Small intestine (tissue), 7 donors: ENCODE measurements at regions not wholly inside any gene's neighbourhood (a gene's known extent, or its start where the extent isn't known, plus 50 kb on each side); places are given as distances from the start of the nearest gene placed in this dataset.

Experiments
- DNase-seq, 2 donors: peaks; one replicate each; pipeline versions ENCODE4 v3.0.0 to v3.0.0-alpha.2; 2013
- FAIRE-seq: peaks from 2 replicates; lab custom pipeline; 2012; peaks lifted over from hg19 to GRCh38; lab: Jason Lieb, UNC
- H3K27ac ChIP-seq, 3 donors: one replicate each; pipeline ENCODE4 v1.5.1; 2013; ENCODE audit warnings: low read length in 2 of 3, mild to moderate bottlenecking in 2 of 3, control low read depth in 1 of 3, inconsistent platforms in 1 of 3, low read depth in 1 of 3, moderate library complexity in 1 of 3
- H3K27me3 ChIP-seq, 3 donors: one replicate each; pipeline ENCODE4 v1.6.1; 2013; ENCODE audit warnings: low read length in 3 of 3, inconsistent platforms in 1 of 3; ENCODE audit not compliant: control insufficient read depth in 3 of 3, insufficient read depth in 3 of 3
- H3K36me3 ChIP-seq, 3 donors: one replicate each; pipeline ENCODE4 v1.6.1; 2013; ENCODE audit warnings: low read length in 3 of 3, inconsistent platforms in 1 of 3, low read depth in 1 of 3, mild to moderate bottlenecking in 1 of 3, moderate library complexity in 1 of 3; ENCODE audit not compliant: control insufficient read depth in 3 of 3, insufficient read depth in 2 of 3
- H3K4me1 ChIP-seq, 3 donors: one replicate each; pipeline ENCODE4 v1.6.1; 2013; ENCODE audit warnings: low read length in 2 of 3, inconsistent platforms in 1 of 3, low read depth in 1 of 3, mild to moderate bottlenecking in 1 of 3, moderate library complexity in 1 of 3; ENCODE audit not compliant: control insufficient read depth in 3 of 3, insufficient read depth in 2 of 3
- H3K4me3 ChIP-seq, 3 donors: one replicate each; pipeline ENCODE4 v1.5.1; 2013; ENCODE audit warnings: low read length in 3 of 3, control low read depth in 1 of 3, inconsistent platforms in 1 of 3, low read depth in 1 of 3, mild to moderate bottlenecking in 1 of 3, moderate library complexity in 1 of 3
- H3K9me3 ChIP-seq, 2 donors: one replicate each; pipeline ENCODE4 v1.6.1; 2013; ENCODE audit warnings: low read depth in 1 of 2, low read length in 1 of 2; ENCODE audit not compliant: control insufficient read depth in 2 of 2, insufficient read depth in 1 of 2
- WGBS, 3 donors: extraction: QIAGEN DNeasy Blood & Tissue Kit; methylation state at CpG; one replicate each; pipeline ENCODE4 v1.1.7; 2013; 5-methylcytosine and 5-hydroxymethylcytosine counted together
- donor health status: healthy with polysubstance abuse.
- donor health status: control.
- donor health status: control.
- donor health status: Bipolar disorder and iron deficiency.
- donor health status: healthy.

DNA sequence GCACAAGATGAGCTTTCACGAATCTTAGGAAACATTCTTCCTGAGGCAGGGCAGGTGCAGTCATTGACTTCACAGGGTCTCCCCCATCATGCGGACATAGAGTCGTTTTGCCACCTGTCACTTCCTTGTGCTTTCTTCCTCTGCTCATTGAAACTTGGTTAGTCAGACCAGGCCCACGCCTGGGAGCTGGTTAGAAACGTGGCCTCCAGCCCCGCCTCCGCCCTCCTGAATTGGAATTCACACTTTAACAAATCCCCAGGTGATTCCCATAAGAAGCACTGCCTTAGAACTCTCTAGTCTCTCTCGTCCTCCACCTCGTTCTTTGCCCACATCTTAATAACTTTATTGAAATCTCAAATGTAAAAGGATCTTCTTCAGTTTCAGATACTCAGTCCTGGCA, 265.5 kb upstream of the FZD8 start:
- DNase-seq (no peak), FAIRE-seq (no peak)
- H3K27ac ChIP-seq: no peak overlapping the region
- H3K27me3 ChIP-seq: no peaks in the 10 kb centered on the region
- H3K9me3 ChIP-seq: no peaks in the 10 kb centered on the region
- no peaks in the 10 kb centered on the region for H3K36me3 ChIP-seq
- 61 to 70% (median 65%) methylated on average over 9 of the region's 9 CpGs for WGBS, 3 donors
- no peak overlapping the region for H3K4me3 ChIP-seq
- H3K4me1 ChIP-seq: no peaks in the 10 kb centered on the region

- 72 to 83% (median 82%) methylated on average over 3 of the region's 3 CpGs for WGBS, 3 donors
- no peak overlapping the region for H3K4me3 ChIP-seq
- H3K36me3 ChIP-seq: no peaks in the 10 kb centered on the region
- no peaks in the 10 kb centered on the region for H3K9me3 ChIP-seq
- H3K27me3 ChIP-seq: no peaks in the 10 kb centered on the region
- no peak for FAIRE-seq
- DNase-seq: no peak
- H3K4me1 ChIP-seq: no peaks in the 10 kb centered on the region
- no peak overlapping the region for H3K27ac ChIP-seq
Measured at GRCh38 chr10:35906155-35906554, 264.1 kb upstream of the FZD8 start.

DNA sequence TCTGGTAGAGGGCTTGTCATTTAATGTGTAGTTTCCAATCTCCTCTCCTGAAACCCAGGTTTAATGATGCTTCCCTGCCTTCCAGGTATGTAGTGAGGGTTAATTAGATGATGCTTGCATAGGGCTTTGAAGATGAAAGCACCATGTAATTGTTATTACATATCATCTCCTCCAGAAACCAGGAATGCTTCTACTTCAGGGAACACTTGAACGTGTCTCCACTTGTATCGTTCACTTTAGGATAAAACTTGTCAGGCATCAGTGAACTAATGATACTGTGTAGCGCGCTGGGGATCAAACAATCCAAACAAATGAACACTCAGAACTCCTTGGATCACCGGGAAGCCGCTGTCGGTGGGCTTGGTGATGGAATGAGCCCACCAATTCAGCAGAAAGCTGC, 260.9 kb upstream of the FZD8 start:
- H3K27ac ChIP-seq: no peak overlapping the region
- WGBS, 3 donors: 87 to 91% (median 89%) methylated on average over 7 of the region's 7 CpGs
- DNase-seq: no peak

GRCh38 chr10:35898716-35899440, 256.8 kb upstream of the FZD8 start:
- Histone ChIP-seq H3K36me3 (no peaks in the 10 kb centered on the region), H3K27me3 (no peaks in the 10 kb centered on the region), H3K4me3 (no peak overlapping the region), H3K4me1 (no peaks in the 10 kb centered on the region), H3K9me3 (no peaks in the 10 kb centered on the region), H3K27ac (no peak overlapping the region)
- FAIRE-seq (no peak), DNase-seq (no peak)
- 74 to 78% (median 76%) methylated on average over 18 of the region's 18 CpGs for WGBS, 3 donors

More for the DNA sequence above, 260.9 kb upstream of the FZD8 start:
- no peak for FAIRE-seq
- Histone ChIP-seq H3K4me1 (no peaks in the 10 kb centered on the region), H3K36me3 (no peaks in the 10 kb centered on the region), H3K9me3 (no peaks in the 10 kb centered on the region), H3K27me3 (no peaks in the 10 kb centered on the region), H3K4me3 (no peak overlapping the region)

- 63 to 69% (median 68%) methylated on average over 5 of the region's 5 CpGs for WGBS, 3 donors
- H3K27me3 ChIP-seq: no peaks in the 10 kb centered on the region
- no peaks in the 10 kb centered on the region for H3K36me3 ChIP-seq
- no peaks in the 10 kb centered on the region for H3K4me1 ChIP-seq
- FAIRE-seq (no peak), DNase-seq (no peak)
- H3K9me3 ChIP-seq: no peaks in the 10 kb centered on the region
- H3K4me3 ChIP-seq: no peak overlapping the region
- no peak overlapping the region for H3K27ac ChIP-seq
Measured at GRCh38 chr10:35896001-35896400, 253.9 kb upstream of the FZD8 start.

- H3K4me3 ChIP-seq: no peak overlapping the region
- 53 to 59% (median 57%) methylated on average over 2 of the region's 2 CpGs for WGBS, 3 donors
- H3K4me1 ChIP-seq: peaks cover 0 to 3% (median 0%) of the 10 kb centered on the region in 3 donors
- no peaks in the 10 kb centered on the region for H3K27me3 ChIP-seq
- H3K36me3 ChIP-seq: no peaks in the 10 kb centered on the region
- FAIRE-seq (no peak), DNase-seq (no peak)
- H3K9me3 ChIP-seq: no peaks in the 10 kb centered on the region
- no peak overlapping the region for H3K27ac ChIP-seq
Measured at GRCh38 chr10:35895331-35895730, 253.2 kb upstream of the FZD8 start.

DNA sequence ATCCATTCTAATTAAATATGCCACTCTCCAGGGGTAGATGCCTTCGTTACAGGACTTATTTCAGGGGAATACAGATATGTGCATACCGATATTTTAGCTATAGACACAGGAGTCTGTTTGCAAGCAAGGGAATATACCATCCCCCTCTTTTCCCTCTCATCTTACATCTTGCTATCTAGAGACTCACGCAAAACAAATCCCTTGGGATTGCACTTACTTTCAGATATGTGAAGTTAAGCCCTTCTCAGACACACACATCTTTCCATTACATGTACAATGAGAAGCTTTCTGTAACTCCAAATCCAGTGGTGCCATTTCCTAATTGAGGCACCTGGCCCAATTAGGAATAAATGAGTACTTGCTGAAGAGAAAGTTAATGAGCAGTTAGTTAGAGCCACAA, 250.4 kb upstream of the FZD8 start:
- no peaks in the 10 kb centered on the region for H3K36me3 ChIP-seq
- H3K27me3 ChIP-seq: no peaks in the 10 kb centered on the region
- DNase-seq (no peak), FAIRE-seq (no peak)
- H3K4me1 ChIP-seq: peaks cover 0 to 14% (median 0%) of the 10 kb centered on the region in 3 donors
- no peak overlapping the region for H3K4me3 ChIP-seq
- no peaks in the 10 kb centered on the region for H3K9me3 ChIP-seq
- no peak overlapping the region for H3K27ac ChIP-seq
- 78 to 87% (median 82%) methylated on average over 3 of the region's 3 CpGs for WGBS, 3 donors

- H3K27ac ChIP-seq: peak overlapping the region in 1 of 3 donors; percentile 72
- H3K4me1 ChIP-seq: peaks cover 0 to 15% (median 0%) of the 10 kb centered on the region in 3 donors
- no peaks in the 10 kb centered on the region for H3K27me3 ChIP-seq
- DNase-seq (peak in 1 of 2 donors; percentile 38), FAIRE-seq (no peak)
- no peaks in the 10 kb centered on the region for H3K36me3 ChIP-seq
- H3K4me3 ChIP-seq: no peak overlapping the region
- no peaks in the 10 kb centered on the region for H3K9me3 ChIP-seq
- WGBS, 3 donors: 8 to 36% (median 34%) methylated on average over 2 of the region's 2 CpGs
Measured at GRCh38 chr10:35890676-35891495, 248.8 kb upstream of the FZD8 start.
